ENCODE measurements at regions not wholly inside any gene's neighbourhood (a gene's known extent, or its start where the extent isn't known, plus 50 kb on each side); places are given as distances from the start of the nearest gene placed in this dataset.

DNA sequence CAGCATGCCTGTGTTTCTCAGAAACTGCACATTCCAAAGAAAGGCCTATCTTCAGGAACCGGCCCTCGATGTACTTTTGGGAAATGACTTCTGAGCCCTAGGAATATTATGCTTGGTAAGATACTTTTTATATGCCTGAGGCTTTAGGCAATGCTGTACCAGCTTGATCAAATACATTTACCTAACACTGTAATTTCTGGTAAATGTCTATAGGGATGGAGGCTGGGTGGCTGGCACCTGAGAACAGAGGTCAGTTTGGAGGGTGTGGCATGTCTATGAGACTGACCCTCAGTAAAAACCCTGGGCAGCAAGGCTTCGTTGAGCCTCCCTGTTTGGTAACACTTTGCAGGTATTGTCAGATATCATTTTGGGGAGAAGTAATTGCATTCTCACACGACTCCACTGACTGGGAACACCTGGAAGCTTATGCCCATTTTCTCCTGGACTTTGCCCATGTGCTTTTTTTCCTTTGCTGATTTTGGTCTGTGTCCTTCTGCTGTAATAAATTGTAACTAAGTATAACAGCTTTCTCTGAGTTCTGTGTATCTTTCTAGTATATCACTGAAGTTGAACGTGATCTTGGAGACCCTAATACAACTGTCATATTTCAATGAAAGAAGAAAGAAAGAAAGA lies 1339.1 kb downstream of the OLFM4 start:
- Histone ChIP-seq H3K4me3 (ENCODE audit: low read length in 3 of 3) (no peak overlapping the region), H3K4me1 (ENCODE audit: control insufficient read depth in 3 of 3, insufficient read depth in 3 of 3, low read length in 3 of 3) (no peaks in the 10 kb centered on the region), H3K9ac (ENCODE audit: low read depth in 1 of 3, low read length in 3 of 3) (no peak overlapping the region), H3K27ac (ENCODE audit: low read depth, low read length) (no peak overlapping the region), H3K36me3 (ENCODE audit: control insufficient read depth in 3 of 3, insufficient read depth in 3 of 3, low read length in 3 of 3) (no peaks in the 10 kb centered on the region), H3K27me3 (ENCODE audit: control insufficient read depth in 3 of 3, insufficient read depth in 3 of 3, low read length in 3 of 3) (no peaks in the 10 kb centered on the region), H3K9me3 (ENCODE audit: control insufficient read depth in 3 of 3, low read length in 3 of 3) (no peaks in the 10 kb centered on the region)

DNA sequence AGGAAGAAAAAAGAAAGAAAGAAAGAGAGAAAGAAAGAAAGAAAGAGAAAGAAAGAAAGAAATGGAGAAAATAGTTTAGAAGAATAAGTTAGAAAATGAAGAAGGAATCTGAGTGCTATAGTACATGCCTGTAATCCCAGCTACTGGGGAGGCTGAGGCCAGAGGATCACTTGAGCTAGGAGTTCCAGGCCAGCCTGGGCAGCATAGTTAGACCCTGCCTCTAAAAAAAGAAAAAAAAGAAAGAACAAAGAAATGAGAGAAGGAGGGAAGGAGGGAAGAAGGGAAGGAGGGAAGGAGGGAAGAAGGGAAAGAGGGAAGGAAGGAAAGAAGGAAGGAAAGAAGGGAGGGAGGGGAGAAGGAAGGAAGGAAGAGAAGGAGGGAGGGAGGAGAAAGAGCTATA lies 1339.8 kb downstream of the OLFM4 start:
- Histone ChIP-seq H3K9me3 (ENCODE audit: control insufficient read depth in 3 of 3, low read length in 3 of 3) (no peaks in the 10 kb centered on the region), H3K4me1 (ENCODE audit: control insufficient read depth in 3 of 3, insufficient read depth in 3 of 3, low read length in 3 of 3) (no peaks in the 10 kb centered on the region), H3K4me3 (ENCODE audit: low read length in 3 of 3) (no peak overlapping the region), H3K27me3 (ENCODE audit: control insufficient read depth in 3 of 3, insufficient read depth in 3 of 3, low read length in 3 of 3) (no peaks in the 10 kb centered on the region), H3K9ac (ENCODE audit: low read depth in 1 of 3, low read length in 3 of 3) (no peak overlapping the region), H3K36me3 (ENCODE audit: control insufficient read depth in 3 of 3, insufficient read depth in 3 of 3, low read length in 3 of 3) (no peaks in the 10 kb centered on the region), H3K27ac (ENCODE audit: low read depth, low read length) (no peak overlapping the region)

DNA sequence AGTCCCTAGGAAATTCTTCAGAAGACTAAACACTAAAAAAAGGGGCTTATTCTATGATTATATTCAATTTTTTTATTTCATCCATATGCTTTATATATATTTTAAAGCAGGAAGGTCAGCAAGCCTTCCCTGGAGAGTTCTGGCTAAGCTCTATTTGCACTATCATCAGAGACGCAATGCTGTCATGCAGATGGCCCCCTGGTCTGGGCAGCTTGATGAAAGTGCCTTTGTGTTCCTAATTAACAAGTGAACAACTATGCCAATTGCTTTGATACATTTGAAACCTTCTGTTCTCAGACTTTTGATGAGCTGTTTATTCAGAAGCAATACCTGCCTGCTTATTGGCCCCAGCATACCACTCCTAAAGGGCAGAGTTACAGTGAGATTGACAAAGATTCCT lies 1344.6 kb downstream of the OLFM4 start:
- no peaks in the 10 kb centered on the region for H3K4me1 ChIP-seq (ENCODE audit: control insufficient read depth in 3 of 3, insufficient read depth in 3 of 3, low read length in 3 of 3)
- no peak overlapping the region for H3K27ac ChIP-seq (ENCODE audit: low read depth, low read length)
- H3K27me3 ChIP-seq (ENCODE audit: control insufficient read depth in 3 of 3, insufficient read depth in 3 of 3, low read length in 3 of 3): no peaks in the 10 kb centered on the region
- H3K9me3 ChIP-seq (ENCODE audit: control insufficient read depth in 3 of 3, low read length in 3 of 3): no peaks in the 10 kb centered on the region
- no peak overlapping the region for H3K4me3 ChIP-seq (ENCODE audit: low read length in 3 of 3)
- H3K36me3 ChIP-seq (ENCODE audit: control insufficient read depth in 3 of 3, insufficient read depth in 3 of 3, low read length in 3 of 3): no peaks in the 10 kb centered on the region
- H3K9ac ChIP-seq (ENCODE audit: low read depth in 1 of 3, low read length in 3 of 3): no peak overlapping the region

DNA sequence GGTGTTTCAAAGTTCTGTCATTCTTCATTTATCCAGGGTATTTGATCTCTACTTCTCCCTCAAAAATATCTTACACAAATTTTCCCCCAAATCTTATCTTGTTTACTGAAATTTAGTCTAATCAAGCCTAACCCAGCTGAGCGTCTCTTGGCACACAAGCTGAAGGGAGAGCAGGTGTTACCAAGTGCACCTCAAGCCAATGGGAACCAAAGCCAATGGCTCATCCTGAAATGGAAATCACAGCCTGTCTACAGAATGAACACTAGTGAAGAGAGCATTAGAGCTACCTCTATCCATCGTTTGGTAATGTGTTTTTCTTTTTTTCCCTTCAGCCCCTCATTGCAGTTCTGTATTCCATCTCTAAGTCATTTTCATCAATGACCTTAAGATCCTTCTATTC lies 1350.8 kb downstream of the OLFM4 start:
- no peak overlapping the region for H3K27ac ChIP-seq (ENCODE audit: low read depth, low read length)

DNA sequence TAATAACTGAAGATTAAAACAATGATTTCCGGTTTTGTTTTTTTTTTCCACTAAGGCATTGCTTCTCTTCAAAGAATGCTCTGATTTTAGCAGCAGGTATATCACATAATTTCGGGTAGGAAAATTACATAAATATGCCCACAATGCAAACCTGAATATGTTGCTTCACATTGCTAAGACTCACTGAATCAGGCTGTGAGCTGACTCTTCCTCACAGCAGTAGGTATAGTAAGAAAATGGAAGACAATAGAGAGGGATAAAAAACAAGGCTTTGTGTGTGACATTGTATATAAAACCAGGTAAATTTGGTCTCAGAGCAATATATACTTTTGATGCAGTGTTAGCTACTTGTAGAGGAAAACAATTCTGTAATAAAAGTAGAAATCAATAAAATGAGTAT lies 1355.0 kb downstream of the OLFM4 start:
- Histone ChIP-seq H3K4me3 (ENCODE audit: low read length in 3 of 3) (no peak overlapping the region), H3K4me1 (ENCODE audit: control insufficient read depth in 3 of 3, insufficient read depth in 3 of 3, low read length in 3 of 3) (no peaks in the 10 kb centered on the region), H3K9ac (ENCODE audit: low read depth in 1 of 3, low read length in 3 of 3) (no peak overlapping the region), H3K27ac (ENCODE audit: low read depth, low read length) (no peak overlapping the region), H3K9me3 (ENCODE audit: control insufficient read depth in 3 of 3, low read length in 3 of 3) (no peaks in the 10 kb centered on the region), H3K27me3 (ENCODE audit: control insufficient read depth in 3 of 3, insufficient read depth in 3 of 3, low read length in 3 of 3) (no peaks in the 10 kb centered on the region), H3K36me3 (ENCODE audit: control insufficient read depth in 3 of 3, insufficient read depth in 3 of 3, low read length in 3 of 3) (no peaks in the 10 kb centered on the region)

More for the DNA sequence above, 1350.8 kb downstream of the OLFM4 start:
- Histone ChIP-seq H3K4me3 (ENCODE audit: low read length in 3 of 3) (no peak overlapping the region), H3K4me1 (ENCODE audit: control insufficient read depth in 3 of 3, insufficient read depth in 3 of 3, low read length in 3 of 3) (no peaks in the 10 kb centered on the region), H3K36me3 (ENCODE audit: control insufficient read depth in 3 of 3, insufficient read depth in 3 of 3, low read length in 3 of 3) (no peaks in the 10 kb centered on the region), H3K9ac (ENCODE audit: low read depth in 1 of 3, low read length in 3 of 3) (no peak overlapping the region), H3K9me3 (ENCODE audit: control insufficient read depth in 3 of 3, low read length in 3 of 3) (no peaks in the 10 kb centered on the region), H3K27me3 (ENCODE audit: control insufficient read depth in 3 of 3, insufficient read depth in 3 of 3, low read length in 3 of 3) (no peaks in the 10 kb centered on the region)

DNA sequence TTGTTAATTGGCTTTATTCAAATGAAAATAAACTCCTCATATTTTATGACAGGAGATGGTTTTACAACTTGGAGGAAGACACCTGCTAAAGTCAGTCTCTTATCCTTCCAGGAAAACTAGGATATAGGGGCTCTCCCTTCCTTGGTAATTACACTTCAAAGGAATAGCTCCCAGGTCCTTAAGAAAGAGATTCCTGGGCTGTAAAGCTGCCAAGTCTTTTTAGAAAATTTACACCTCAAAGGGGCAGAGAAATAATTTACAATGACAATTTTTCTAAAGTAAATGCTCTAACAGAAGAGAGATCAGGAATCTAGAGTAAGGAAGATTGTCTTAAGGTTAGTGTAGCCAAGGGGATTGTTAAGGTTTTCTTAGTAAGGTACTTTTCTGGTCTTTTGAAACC lies 1359.0 kb downstream of the OLFM4 start:
- Histone ChIP-seq H3K9ac (ENCODE audit: low read depth in 1 of 3, low read length in 3 of 3) (no peak overlapping the region), H3K4me3 (ENCODE audit: low read length in 3 of 3) (no peak overlapping the region), H3K36me3 (ENCODE audit: control insufficient read depth in 3 of 3, insufficient read depth in 3 of 3, low read length in 3 of 3) (no peaks in the 10 kb centered on the region), H3K27me3 (ENCODE audit: control insufficient read depth in 3 of 3, insufficient read depth in 3 of 3, low read length in 3 of 3) (no peaks in the 10 kb centered on the region), H3K9me3 (ENCODE audit: control insufficient read depth in 3 of 3, low read length in 3 of 3) (no peaks in the 10 kb centered on the region), H3K27ac (ENCODE audit: low read depth, low read length) (no peak overlapping the region), H3K4me1 (ENCODE audit: control insufficient read depth in 3 of 3, insufficient read depth in 3 of 3, low read length in 3 of 3) (no peaks in the 10 kb centered on the region)

DNA sequence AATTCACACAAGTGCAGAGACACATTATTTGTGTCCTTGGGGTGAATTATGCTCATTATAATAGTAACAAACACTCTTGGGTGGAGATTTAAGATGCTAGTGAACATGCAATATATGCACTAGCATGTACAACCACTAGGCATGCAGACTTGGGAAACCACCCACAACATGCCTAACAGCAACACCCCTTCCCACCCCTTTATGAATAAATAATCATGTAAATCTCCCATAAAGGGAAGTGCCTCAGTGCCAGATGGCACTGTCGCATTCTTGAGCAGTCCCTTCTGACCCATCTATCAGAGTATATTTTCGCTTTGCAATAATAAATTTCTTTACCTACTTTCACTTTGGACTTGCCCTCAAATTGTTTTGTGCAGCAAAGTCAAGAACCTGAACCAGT lies 1362.2 kb downstream of the OLFM4 start:
- no peaks in the 10 kb centered on the region for H3K27me3 ChIP-seq (ENCODE audit: control insufficient read depth in 3 of 3, insufficient read depth in 3 of 3, low read length in 3 of 3)
- H3K9ac ChIP-seq (ENCODE audit: low read depth in 1 of 3, low read length in 3 of 3): no peak overlapping the region
- no peaks in the 10 kb centered on the region for H3K4me1 ChIP-seq (ENCODE audit: control insufficient read depth in 3 of 3, insufficient read depth in 3 of 3, low read length in 3 of 3)
- H3K36me3 ChIP-seq (ENCODE audit: control insufficient read depth in 3 of 3, insufficient read depth in 3 of 3, low read length in 3 of 3): no peaks in the 10 kb centered on the region
- no peaks in the 10 kb centered on the region for H3K9me3 ChIP-seq (ENCODE audit: control insufficient read depth in 3 of 3, low read length in 3 of 3)
- no peak overlapping the region for H3K27ac ChIP-seq (ENCODE audit: low read depth, low read length)
- H3K4me3 ChIP-seq (ENCODE audit: low read length in 3 of 3): no peak overlapping the region

DNA sequence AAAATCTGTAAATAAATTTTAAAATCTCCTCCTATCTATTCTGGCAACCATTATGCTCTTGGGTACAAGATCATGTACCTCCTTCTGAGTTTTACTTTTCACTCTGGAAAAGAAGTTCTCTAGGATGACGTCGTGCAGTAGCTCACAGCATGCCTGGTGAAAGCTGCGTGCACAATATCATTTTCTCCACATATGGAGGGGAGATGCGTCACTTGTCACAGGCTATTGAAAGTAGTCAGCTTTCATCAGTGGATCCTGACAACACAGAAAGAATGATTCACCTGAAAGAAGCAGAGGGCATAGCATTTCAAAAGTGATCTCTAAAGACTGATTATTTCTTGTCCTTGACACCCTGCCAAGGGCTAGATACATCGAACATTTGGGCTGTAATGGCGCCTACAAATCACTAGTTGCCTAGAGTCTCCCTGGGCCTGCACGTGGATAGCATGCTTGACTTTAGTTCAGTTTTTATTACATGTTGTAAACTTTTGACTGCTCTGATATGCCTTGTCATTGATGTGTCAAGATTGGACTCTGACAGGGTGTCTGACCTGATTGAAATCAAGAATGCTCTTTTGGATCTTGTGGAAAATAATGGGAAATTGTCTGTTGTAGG lies 1365.6 kb downstream of the OLFM4 start:
- Histone ChIP-seq H3K4me1 (ENCODE audit: control insufficient read depth in 3 of 3, insufficient read depth in 3 of 3, low read length in 3 of 3) (no peaks in the 10 kb centered on the region), H3K36me3 (ENCODE audit: control insufficient read depth in 3 of 3, insufficient read depth in 3 of 3, low read length in 3 of 3) (no peaks in the 10 kb centered on the region)

DNA sequence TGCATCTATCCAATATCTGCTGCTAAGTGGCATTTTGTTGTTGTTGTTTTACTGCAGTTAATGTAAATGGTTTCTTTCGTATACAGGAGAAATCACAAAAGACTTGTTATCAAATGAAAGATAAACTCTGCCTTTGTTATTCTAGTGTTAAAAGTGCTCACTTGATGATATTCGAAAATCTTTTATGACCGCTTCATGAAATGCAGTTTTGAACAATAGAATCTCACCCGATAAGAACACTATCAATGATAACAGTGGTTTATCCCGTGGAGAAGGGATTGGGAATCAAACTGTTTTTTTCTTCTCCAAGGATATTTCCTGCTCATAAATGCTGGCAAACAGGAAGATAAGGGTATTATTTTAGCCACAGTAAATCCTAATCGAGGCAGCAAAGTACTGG lies 1366.3 kb downstream of the OLFM4 start:
- Histone ChIP-seq H3K36me3 (ENCODE audit: control insufficient read depth in 3 of 3, insufficient read depth in 3 of 3, low read length in 3 of 3) (no peaks in the 10 kb centered on the region), H3K27me3 (ENCODE audit: control insufficient read depth in 3 of 3, insufficient read depth in 3 of 3, low read length in 3 of 3) (no peaks in the 10 kb centered on the region), H3K4me3 (ENCODE audit: low read length in 3 of 3) (no peak overlapping the region), H3K9ac (ENCODE audit: low read depth in 1 of 3, low read length in 3 of 3) (no peak overlapping the region), H3K27ac (ENCODE audit: low read depth, low read length) (no peak overlapping the region), H3K9me3 (ENCODE audit: control insufficient read depth in 3 of 3, low read length in 3 of 3) (no peaks in the 10 kb centered on the region), H3K4me1 (ENCODE audit: control insufficient read depth in 3 of 3, insufficient read depth in 3 of 3, low read length in 3 of 3) (no peaks in the 10 kb centered on the region)

More for the DNA sequence above, 1365.6 kb downstream of the OLFM4 start:
- Histone ChIP-seq H3K4me3 (ENCODE audit: low read length in 3 of 3) (no peak overlapping the region), H3K9ac (ENCODE audit: low read depth in 1 of 3, low read length in 3 of 3) (no peak overlapping the region), H3K27me3 (ENCODE audit: control insufficient read depth in 3 of 3, insufficient read depth in 3 of 3, low read length in 3 of 3) (no peaks in the 10 kb centered on the region), H3K9me3 (ENCODE audit: control insufficient read depth in 3 of 3, low read length in 3 of 3) (no peaks in the 10 kb centered on the region), H3K27ac (ENCODE audit: low read depth, low read length) (no peak overlapping the region)

DNA sequence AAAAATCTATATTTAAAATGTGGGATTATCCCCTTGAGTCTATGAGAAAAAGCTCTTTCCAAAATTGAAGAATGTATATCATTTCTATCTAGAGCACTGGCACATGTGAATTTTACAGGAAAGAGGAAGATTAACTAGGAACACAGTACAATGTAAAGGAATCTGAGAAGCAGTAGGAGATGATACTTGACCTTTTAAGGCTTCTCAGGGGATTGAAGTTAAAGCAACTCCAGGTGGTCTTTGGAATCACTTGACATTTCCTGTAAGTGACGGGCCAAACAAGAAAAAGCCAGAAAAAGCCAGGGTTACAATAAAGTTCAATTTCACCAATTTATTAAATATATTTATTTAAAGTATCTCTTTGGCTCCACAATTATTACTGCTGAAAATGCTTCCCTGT lies 1373.9 kb downstream of the OLFM4 start:
- H3K27ac ChIP-seq (ENCODE audit: low read depth, low read length): no peak overlapping the region
- no peaks in the 10 kb centered on the region for H3K36me3 ChIP-seq (ENCODE audit: control insufficient read depth in 3 of 3, insufficient read depth in 3 of 3, low read length in 3 of 3)
- no peaks in the 10 kb centered on the region for H3K4me1 ChIP-seq (ENCODE audit: control insufficient read depth in 3 of 3, insufficient read depth in 3 of 3, low read length in 3 of 3)
- H3K9ac ChIP-seq (ENCODE audit: low read depth in 1 of 3, low read length in 3 of 3): no peak overlapping the region
- H3K4me3 ChIP-seq (ENCODE audit: low read length in 3 of 3): no peak overlapping the region
- H3K9me3 ChIP-seq (ENCODE audit: control insufficient read depth in 3 of 3, low read length in 3 of 3): peaks cover 0 to 2% (median 0%) of the 10 kb centered on the region in 3 donors
- H3K27me3 ChIP-seq (ENCODE audit: control insufficient read depth in 3 of 3, insufficient read depth in 3 of 3, low read length in 3 of 3): no peaks in the 10 kb centered on the region

All from skeletal muscle tissue (tissue), 3 donors.